NCI-H187 treated with DMSO at 0.1 percent for 48 hours (cell line): ENCODE measurements at regions not wholly inside any gene's neighbourhood (a gene's known extent, or its start where the extent isn't known, plus 50 kb on each side); places are given as distances from the start of the nearest gene placed in this dataset.
"Not testable (repeated sequence)": the region's sequence is repeated elsewhere in the genome, so short reads cannot be mapped to it uniquely, and the experiment has no call there.

Source experiments
- DNase-seq: peaks from one replicate; lab custom pipeline; 2025; lab: John Stamatoyannopoulos, UW

- DNase-seq = no peak
These were observed 242.9 kb upstream of the C2CD4B start for GRCh38 chr15:62407962-62408361.

- no peak for DNase-seq
These were observed 244.4 kb upstream of the C2CD4B start for GRCh38 chr15:62409466-62409865.

- no peak for DNase-seq
These were observed 247.6 kb upstream of the C2CD4B start for GRCh38 chr15:62412686-62413085.

GRCh38 chr15:62413153-62413552 lies 248.1 kb upstream of the C2CD4B start:
- DNase-seq = no peak

- DNase-seq = no peak
These were observed 248.7 kb upstream of the C2CD4B start for GRCh38 chr15:62413786-62414185.

GRCh38 chr15:62415498-62415897 lies 250.4 kb upstream of the C2CD4B start:
- no peak for DNase-seq

- DNase-seq = no peak
These were observed 251.4 kb upstream of the C2CD4B start for GRCh38 chr15:62416526-62416925.

- DNase-seq = no peak
These were observed 252.4 kb upstream of the C2CD4B start for GRCh38 chr15:62417439-62417838.

- DNase-seq = not testable (repeated sequence)
These were observed 253.4 kb upstream of the C2CD4B start for GRCh38 chr15:62418496-62418895.

- no peak for DNase-seq
These were observed 254.1 kb upstream of the C2CD4B start for GRCh38 chr15:62419192-62419591.

GRCh38 chr15:62420371-62420770 lies 255.3 kb upstream of the C2CD4B start:
- DNase-seq = not testable (repeated sequence)

GRCh38 chr15:62421289-62421688 lies 256.2 kb upstream of the C2CD4B start:
- DNase-seq = no peak

GRCh38 chr15:62426387-62426956 lies 261.4 kb upstream of the C2CD4B start:
- DNase-seq = no peak

- no peak for DNase-seq
These were observed 263.2 kb upstream of the C2CD4B start for GRCh38 chr15:62428259-62428658.

- no peak for DNase-seq
These were observed 263.9 kb upstream of the C2CD4B start for GRCh38 chr15:62428851-62429598.

GRCh38 chr15:62430056-62430455 lies 265.0 kb upstream of the C2CD4B start:
- DNase-seq = no peak

GRCh38 chr15:62430552-62430951 lies 265.5 kb upstream of the C2CD4B start:
- DNase-seq = no peak

- no peak for DNase-seq
These were observed 266.1 kb upstream of the C2CD4B start for GRCh38 chr15:62431008-62431797.

GRCh38 chr15:62431817-62432216 lies 266.7 kb upstream of the C2CD4B start:
- DNase-seq = no peak

GRCh38 chr15:62432702-62433398 lies 267.8 kb upstream of the C2CD4B start:
- no peak for DNase-seq

- no peak for DNase-seq
These were observed 271.1 kb upstream of the C2CD4B start for GRCh38 chr15:62436235-62436634.

GRCh38 chr15:62437753-62438152 lies 272.7 kb upstream of the C2CD4B start:
- no peak for DNase-seq
